GM19372 (cell line): ENCODE measurements at regions not wholly inside any gene's neighbourhood (a gene's known extent, or its start where the extent isn't known, plus 50 kb on each side); places are given as distances from the start of the nearest gene placed in this dataset.

Experiments used
- ATAC-seq: cut with Tn5 transposase; IDR thresholded peaks from one replicate; pipeline ENCODE4 v1.9.1; 2021; ENCODE audit warnings: mild to moderate bottlenecking, low read depth, moderate library complexity; ENCODE audit not compliant: unreplicated experiment

- no peak for ATAC-seq
Observed at GRCh38 chr5:98099448-98100105, 673.9 kb upstream of the RGMB start.

GRCh38 chr5:98101131-98101530, 672.3 kb upstream of the RGMB start:
- ATAC-seq, result no peak

GRCh38 chr5:98102936-98103335, 670.5 kb upstream of the RGMB start:
- no peak for ATAC-seq

- no peak for ATAC-seq
Observed at GRCh38 chr5:98103807-98104206, 669.7 kb upstream of the RGMB start.

GRCh38 chr5:98104454-98105188, 668.8 kb upstream of the RGMB start:
- no peak for ATAC-seq

- ATAC-seq, result no peak
Observed at GRCh38 chr5:98105681-98106080, 667.8 kb upstream of the RGMB start.

- ATAC-seq, result no peak
Observed at GRCh38 chr5:98106116-98107031, 667.1 kb upstream of the RGMB start.

- no peak for ATAC-seq
Observed at GRCh38 chr5:98108497-98108896, 665.0 kb upstream of the RGMB start.

- ATAC-seq, result no peak
Observed at GRCh38 chr5:98109561-98110006, 663.9 kb upstream of the RGMB start.

GRCh38 chr5:98110282-98110691, 663.2 kb upstream of the RGMB start:
- no peak for ATAC-seq

- ATAC-seq, result no peak
Observed at GRCh38 chr5:98110791-98111190, 662.7 kb upstream of the RGMB start.

- no peak for ATAC-seq
Observed at GRCh38 chr5:98111686-98112085, 661.8 kb upstream of the RGMB start.

GRCh38 chr5:98121036-98121936, 652.2 kb upstream of the RGMB start:
- no peak for ATAC-seq

GRCh38 chr5:98128271-98128670, 645.2 kb upstream of the RGMB start:
- ATAC-seq, result no peak

- no peak for ATAC-seq
Observed at GRCh38 chr5:98128846-98129245, 644.6 kb upstream of the RGMB start.

GRCh38 chr5:98130261-98131035, 643.0 kb upstream of the RGMB start:
- no peak for ATAC-seq

GRCh38 chr5:98144116-98144515, 629.3 kb upstream of the RGMB start:
- no peak for ATAC-seq

GRCh38 chr5:98144710-98145109, 628.8 kb upstream of the RGMB start:
- no peak for ATAC-seq

- no peak for ATAC-seq
Observed at GRCh38 chr5:98157368-98157767, 616.1 kb upstream of the RGMB start.
